ENCODE measurements at regions not wholly inside any gene's neighbourhood (a gene's known extent, or its start where the extent isn't known, plus 50 kb on each side); places are given as distances from the start of the nearest gene placed in this dataset.

- whole genome bisulfite sequencing (ENCODE audit: insufficient coverage) = no CpG with 5 or more reads among the region's 1 CpG
- Histone ChIP-seq H3K4me1 (ENCODE audit: control insufficient read depth, insufficient read depth, low read length) (no peaks in the 10 kb centered on the region), H3K9me3 (ENCODE audit: control insufficient read depth, insufficient read depth, low read length) (no peaks in the 10 kb centered on the region), H3K27me3 (ENCODE audit: control insufficient read depth, insufficient read depth, low read length) (no peaks in the 10 kb centered on the region), H3K36me3 (ENCODE audit: control insufficient read depth, insufficient read depth, low read length) (no peaks in the 10 kb centered on the region), H3K4me3 (ENCODE audit: low read depth, low read length) (no peak overlapping the region), H3K27ac (ENCODE audit: low read depth, low read length) (no peak overlapping the region)
- peak in 2 of 6 donors; percentile 31 to 71 for DNase-seq (ENCODE audit: low read depth in 4 of 6, low spot score in 6 of 6)
These were observed 1024.2 kb downstream of the CDH9 start for GRCh38 chr5:26014206-26014605.

DNA sequence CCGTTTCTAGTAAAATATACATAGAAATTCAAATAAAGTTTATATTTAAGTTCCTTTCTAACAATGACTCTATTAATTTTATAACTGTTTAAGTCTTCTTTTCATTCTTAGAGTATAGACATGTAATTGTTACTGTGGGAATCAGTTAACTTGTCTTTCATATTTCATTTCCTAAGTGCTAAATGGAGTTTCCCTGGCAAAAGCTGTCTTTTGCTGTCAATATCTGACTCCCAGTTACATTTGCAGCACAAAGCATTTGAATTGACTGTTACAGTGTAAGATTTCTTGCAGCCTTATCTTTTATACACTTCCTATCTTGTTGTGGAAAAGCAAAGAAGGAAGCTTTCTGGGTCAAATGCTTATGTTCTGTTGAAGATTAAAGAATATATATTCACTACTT lies 1026.3 kb downstream of the CDH9 start:
- H3K27me3 ChIP-seq (ENCODE audit: control insufficient read depth, insufficient read depth, low read length) = no peaks in the 10 kb centered on the region
- no CpG with 5 or more reads among the region's 1 CpG for WGBS (ENCODE audit: insufficient coverage)
- H3K9me3 ChIP-seq (ENCODE audit: control insufficient read depth, insufficient read depth, low read length) = no peaks in the 10 kb centered on the region
- H3K27ac ChIP-seq (ENCODE audit: low read depth, low read length) = no peak overlapping the region
- H3K4me1 ChIP-seq (ENCODE audit: control insufficient read depth, insufficient read depth, low read length) = no peaks in the 10 kb centered on the region
- no peaks in the 10 kb centered on the region for H3K36me3 ChIP-seq (ENCODE audit: control insufficient read depth, insufficient read depth, low read length)
- no peak for DNase-seq (ENCODE audit: low read depth in 4 of 6, low spot score in 6 of 6)
- H3K4me3 ChIP-seq (ENCODE audit: low read depth, low read length) = no peak overlapping the region

DNA sequence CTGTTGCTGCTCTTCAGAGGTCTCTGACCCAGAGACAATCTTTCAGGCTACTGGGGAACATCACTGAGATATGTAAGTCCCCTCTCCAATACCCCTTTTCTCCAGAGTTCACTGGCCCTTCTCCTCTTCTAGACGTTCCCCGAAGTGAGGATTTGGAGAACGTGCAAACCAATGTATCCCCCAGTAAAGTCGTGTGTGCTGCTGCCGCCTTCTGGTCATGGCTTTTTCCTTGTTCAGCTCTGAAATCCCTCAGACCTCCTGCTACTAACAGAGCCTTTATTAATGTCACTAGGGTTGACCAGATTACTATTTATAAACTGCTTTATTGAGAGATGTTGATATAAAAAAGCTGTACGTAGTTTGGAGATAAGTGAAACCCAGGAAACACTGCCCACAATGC lies 1028.6 kb downstream of the CDH9 start:
- Histone ChIP-seq H3K27me3 (ENCODE audit: control insufficient read depth, insufficient read depth, low read length) (no peaks in the 10 kb centered on the region), H3K4me1 (ENCODE audit: control insufficient read depth, insufficient read depth, low read length) (no peaks in the 10 kb centered on the region), H3K9me3 (ENCODE audit: control insufficient read depth, insufficient read depth, low read length) (no peaks in the 10 kb centered on the region), H3K27ac (ENCODE audit: low read depth, low read length) (no peak overlapping the region), H3K36me3 (ENCODE audit: control insufficient read depth, insufficient read depth, low read length) (no peaks in the 10 kb centered on the region), H3K4me3 (ENCODE audit: low read depth, low read length) (no peak overlapping the region)
- DNase-seq (ENCODE audit: low read depth in 4 of 6, low spot score in 6 of 6) = no peak
- WGBS (ENCODE audit: insufficient coverage) = 52% methylated on average over 5 of the region's 6 CpGs

DNA sequence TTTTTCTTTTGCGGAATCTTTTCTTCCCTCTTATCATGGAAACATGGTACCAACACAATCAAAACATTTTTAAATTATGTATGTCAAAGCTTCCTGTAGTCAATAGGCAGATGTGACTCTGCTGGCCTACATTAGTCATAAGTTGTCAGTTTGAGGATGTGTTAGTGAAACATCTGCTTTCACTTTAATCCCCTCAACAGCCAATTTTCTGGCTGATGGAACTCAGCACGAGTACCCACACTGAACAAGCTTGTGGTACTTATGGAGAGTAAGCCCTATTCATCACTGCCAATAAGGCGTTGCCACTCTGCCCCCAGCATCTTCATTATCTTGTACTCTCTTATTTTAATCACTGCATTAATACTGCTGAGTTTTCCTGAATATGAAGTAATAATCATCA lies 1034.4 kb downstream of the CDH9 start:
- Histone ChIP-seq H3K4me3 (ENCODE audit: low read depth, low read length) (no peak overlapping the region), H3K27ac (ENCODE audit: low read depth, low read length) (no peak overlapping the region), H3K9me3 (ENCODE audit: control insufficient read depth, insufficient read depth, low read length) (no peaks in the 10 kb centered on the region), H3K36me3 (ENCODE audit: control insufficient read depth, insufficient read depth, low read length) (no peaks in the 10 kb centered on the region), H3K27me3 (ENCODE audit: control insufficient read depth, insufficient read depth, low read length) (no peaks in the 10 kb centered on the region), H3K4me1 (ENCODE audit: control insufficient read depth, insufficient read depth, low read length) (no peaks in the 10 kb centered on the region)
- DNase-seq (ENCODE audit: low read depth in 4 of 6, low spot score in 6 of 6) = no peak
- WGBS (ENCODE audit: insufficient coverage) = 43% methylated on average over 1 of the region's 3 CpGs

DNA sequence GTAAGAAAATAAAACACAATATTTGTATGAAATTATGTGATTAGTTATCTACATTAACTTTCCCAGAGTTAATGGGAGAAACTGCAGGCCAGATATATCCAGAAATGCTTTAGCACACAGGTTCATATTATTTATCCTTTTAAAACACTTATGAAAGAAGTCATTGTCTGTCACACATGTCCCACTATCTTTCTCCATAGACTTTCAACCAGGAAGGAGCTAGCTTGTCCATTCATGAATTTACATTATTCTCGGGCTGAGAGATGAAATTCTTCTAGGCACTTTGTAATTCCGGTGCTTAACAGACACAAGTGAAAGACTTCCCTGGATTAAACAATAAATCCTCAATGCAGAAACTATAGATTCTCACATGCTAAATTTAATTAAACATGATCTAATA lies 1043.2 kb downstream of the CDH9 start:
- WGBS (ENCODE audit: insufficient coverage) = 80% methylated on average over 1 of the region's 2 CpGs
- Histone ChIP-seq H3K27me3 (ENCODE audit: control insufficient read depth, insufficient read depth, low read length) (no peaks in the 10 kb centered on the region), H3K4me3 (ENCODE audit: low read depth, low read length) (no peak overlapping the region), H3K4me1 (ENCODE audit: control insufficient read depth, insufficient read depth, low read length) (no peaks in the 10 kb centered on the region), H3K36me3 (ENCODE audit: control insufficient read depth, insufficient read depth, low read length) (no peaks in the 10 kb centered on the region), H3K9me3 (ENCODE audit: control insufficient read depth, insufficient read depth, low read length) (no peaks in the 10 kb centered on the region), H3K27ac (ENCODE audit: low read depth, low read length) (no peak overlapping the region)
- DNase-seq (ENCODE audit: low read depth in 4 of 6, low spot score in 6 of 6) = no peak

DNA sequence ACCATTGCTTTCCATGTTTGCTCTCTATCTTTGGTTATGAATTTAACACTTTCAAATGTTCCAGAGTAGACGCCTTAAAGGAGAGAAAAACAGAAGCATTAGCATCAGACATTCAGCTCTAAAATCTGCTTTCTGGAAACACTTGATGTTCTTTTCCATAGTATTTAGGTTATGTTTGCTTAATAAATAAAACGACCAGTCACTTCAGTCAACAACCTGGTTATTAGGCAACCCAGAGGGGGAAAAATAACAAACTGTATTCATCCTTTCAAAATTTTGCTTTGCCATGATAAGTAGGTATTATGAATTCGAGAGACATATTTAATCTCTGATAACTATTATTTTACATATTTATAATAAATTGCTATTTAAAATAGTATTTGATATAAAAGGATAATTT lies 1044.7 kb downstream of the CDH9 start:
- no CpG with 5 or more reads among the region's 3 CpGs for WGBS (ENCODE audit: insufficient coverage)

DNA sequence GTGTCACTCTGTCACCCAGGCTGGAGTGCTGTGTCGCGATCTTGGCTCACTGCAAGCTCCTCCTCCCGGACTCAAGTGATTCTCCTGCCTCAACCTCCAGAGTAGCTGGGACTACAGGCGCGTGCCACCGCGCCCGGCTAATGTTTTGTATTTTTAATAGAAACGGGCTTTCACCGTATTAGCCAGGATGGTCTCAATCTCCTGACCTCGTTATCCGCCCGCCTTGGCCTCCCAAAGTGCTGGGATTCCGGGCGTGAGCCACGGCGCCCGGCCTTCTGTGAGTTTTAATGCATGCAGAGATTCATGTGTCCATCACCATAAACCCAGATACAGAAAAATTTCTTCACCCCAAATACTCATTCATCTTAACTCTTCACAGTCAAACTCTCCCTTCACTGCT lies 1046.7 kb downstream of the CDH9 start:
- Histone ChIP-seq H3K27ac (ENCODE audit: low read depth, low read length) (no peak overlapping the region), H3K9me3 (ENCODE audit: control insufficient read depth, insufficient read depth, low read length) (no peaks in the 10 kb centered on the region), H3K4me3 (ENCODE audit: low read depth, low read length) (no peak overlapping the region), H3K36me3 (ENCODE audit: control insufficient read depth, insufficient read depth, low read length) (no peaks in the 10 kb centered on the region), H3K27me3 (ENCODE audit: control insufficient read depth, insufficient read depth, low read length) (no peaks in the 10 kb centered on the region), H3K4me1 (ENCODE audit: control insufficient read depth, insufficient read depth, low read length) (no peaks in the 10 kb centered on the region)
- 98% methylated on average over 12 of the region's 18 CpGs for WGBS (ENCODE audit: insufficient coverage)
- DNase-seq (ENCODE audit: low read depth in 4 of 6, low spot score in 6 of 6) = no peak

More for the DNA sequence above, 1044.7 kb downstream of the CDH9 start:
- Histone ChIP-seq H3K36me3 (ENCODE audit: control insufficient read depth, insufficient read depth, low read length) (no peaks in the 10 kb centered on the region), H3K4me1 (ENCODE audit: control insufficient read depth, insufficient read depth, low read length) (no peaks in the 10 kb centered on the region), H3K27ac (ENCODE audit: low read depth, low read length) (no peak overlapping the region), H3K9me3 (ENCODE audit: control insufficient read depth, insufficient read depth, low read length) (no peaks in the 10 kb centered on the region), H3K4me3 (ENCODE audit: low read depth, low read length) (no peak overlapping the region), H3K27me3 (ENCODE audit: control insufficient read depth, insufficient read depth, low read length) (no peaks in the 10 kb centered on the region)
- no peak for DNase-seq (ENCODE audit: low read depth in 4 of 6, low spot score in 6 of 6)

GRCh38 chr5:25990771-25991170 lies 1047.6 kb downstream of the CDH9 start:
- DNase-seq (ENCODE audit: low read depth in 4 of 6, low spot score in 6 of 6) = peak in 1 of 6 donors; percentile 62
- no CpG with 5 or more reads among the region's 1 CpG for WGBS (ENCODE audit: insufficient coverage)
- no peak overlapping the region for H3K27ac ChIP-seq (ENCODE audit: low read depth, low read length)
- H3K4me1 ChIP-seq (ENCODE audit: control insufficient read depth, insufficient read depth, low read length) = no peaks in the 10 kb centered on the region
- no peaks in the 10 kb centered on the region for H3K36me3 ChIP-seq (ENCODE audit: control insufficient read depth, insufficient read depth, low read length)
- no peaks in the 10 kb centered on the region for H3K9me3 ChIP-seq (ENCODE audit: control insufficient read depth, insufficient read depth, low read length)
- H3K27me3 ChIP-seq (ENCODE audit: control insufficient read depth, insufficient read depth, low read length) = no peaks in the 10 kb centered on the region
- no peak overlapping the region for H3K4me3 ChIP-seq (ENCODE audit: low read depth, low read length)

DNA sequence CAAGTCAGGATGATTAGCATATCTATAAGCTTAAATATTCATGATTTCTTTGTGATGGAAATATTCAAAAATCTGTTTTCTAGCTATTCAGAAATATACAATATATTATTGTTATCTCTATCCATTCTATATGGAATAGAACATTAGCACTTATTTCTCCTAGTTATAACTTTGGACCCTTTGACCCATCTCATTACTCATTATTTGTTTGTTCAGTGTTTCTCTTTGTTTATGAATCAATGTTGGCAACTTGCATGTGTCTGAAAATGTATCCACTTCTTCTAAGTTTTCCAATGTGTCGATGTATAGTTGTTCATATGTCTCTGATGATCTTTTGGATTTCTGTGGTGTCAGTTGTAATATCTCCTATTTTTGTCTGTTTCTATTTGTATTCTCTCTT lies 1059.3 kb downstream of the CDH9 start:
- no peaks in the 10 kb centered on the region for H3K4me1 ChIP-seq (ENCODE audit: control insufficient read depth, insufficient read depth, low read length)
- no peak overlapping the region for H3K27ac ChIP-seq (ENCODE audit: low read depth, low read length)
- no peaks in the 10 kb centered on the region for H3K27me3 ChIP-seq (ENCODE audit: control insufficient read depth, insufficient read depth, low read length)
- no peaks in the 10 kb centered on the region for H3K9me3 ChIP-seq (ENCODE audit: control insufficient read depth, insufficient read depth, low read length)
- no peak for DNase-seq (ENCODE audit: low read depth in 4 of 6, low spot score in 6 of 6)
- H3K36me3 ChIP-seq (ENCODE audit: control insufficient read depth, insufficient read depth, low read length) = no peaks in the 10 kb centered on the region
- no peak overlapping the region for H3K4me3 ChIP-seq (ENCODE audit: low read depth, low read length)
- WGBS (ENCODE audit: insufficient coverage) = no CpG with 5 or more reads among the region's 1 CpG

DNA sequence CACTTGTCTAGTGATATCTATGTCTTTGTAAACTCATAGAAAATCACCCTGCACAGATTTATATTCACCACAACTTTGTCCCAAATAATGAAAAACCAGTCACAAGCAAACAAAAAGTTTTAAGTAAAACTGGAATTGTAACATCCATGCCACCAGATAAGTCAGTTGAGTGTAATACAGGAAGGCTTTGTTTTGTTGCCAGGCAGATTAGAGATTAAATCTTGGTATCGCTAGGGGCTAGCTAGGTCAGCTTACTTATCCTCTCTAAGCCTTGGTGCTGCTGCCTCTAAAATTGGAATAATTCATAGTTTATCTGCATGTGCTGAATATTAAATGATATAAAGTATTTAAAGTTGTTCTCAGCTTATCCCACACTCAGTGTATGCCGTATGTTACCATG lies 1062.5 kb downstream of the CDH9 start:
- H3K27me3 ChIP-seq (ENCODE audit: control insufficient read depth, insufficient read depth, low read length) = no peaks in the 10 kb centered on the region
- H3K27ac ChIP-seq (ENCODE audit: low read depth, low read length) = no peak overlapping the region
- no peaks in the 10 kb centered on the region for H3K9me3 ChIP-seq (ENCODE audit: control insufficient read depth, insufficient read depth, low read length)
- WGBS (ENCODE audit: insufficient coverage) = no CpG with 5 or more reads among the region's 2 CpGs
- DNase-seq (ENCODE audit: low read depth in 4 of 6, low spot score in 6 of 6) = no peak
- H3K4me1 ChIP-seq (ENCODE audit: control insufficient read depth, insufficient read depth, low read length) = no peaks in the 10 kb centered on the region
- H3K4me3 ChIP-seq (ENCODE audit: low read depth, low read length) = no peak overlapping the region
- H3K36me3 ChIP-seq (ENCODE audit: control insufficient read depth, insufficient read depth, low read length) = no peaks in the 10 kb centered on the region

All from spinal cord (tissue), 9 donors.